Left lung (tissue), 4 donors: ENCODE measurements at regions not wholly inside any gene's neighbourhood (a gene's known extent, or its start where the extent isn't known, plus 50 kb on each side); places are given as distances from the start of the nearest gene placed in this dataset.
A peak's percentile ranks its signal among the peaks of the same experiment; 100 is the strongest.
"Not testable (repeated sequence)": the region's sequence is repeated elsewhere in the genome, so short reads cannot be mapped to it uniquely, and the experiment has no call there.

Experiments
- ATAC-seq: fragments of 200-7000 bp; cut with Tn5 transposase; one replicate; pipeline ENCODE4 v1.9.1; 2020; ENCODE audit warnings: moderate library complexity
- DNase-seq, 4 donors: peaks; one replicate each; pipeline ENCODE4 v3.0.0-alpha.2; 2013 to 2020
- H3K27ac ChIP-seq, 2 donors: fragments of 200-600 bp; sonication (generic) in 1 of 2; one replicate each; pipeline versions ENCODE4 v1.5.0 to v1.8.0; 2020 to 2021
- H3K27me3 ChIP-seq, 2 donors: fragments of 200-600 bp; sonication (generic) in 1 of 2; one replicate each; pipeline versions ENCODE4 v1.5.0 to v1.8.0; 2020 to 2021
- H3K36me3 ChIP-seq, 2 donors: fragments of 200-600 bp; sonication (generic) in 1 of 2; one replicate each; pipeline versions ENCODE4 v1.5.0 to v1.8.0; 2020 to 2021
- H3K4me1 ChIP-seq, 2 donors: fragments of 200-600 bp; one replicate each; pipeline ENCODE4 v1.8.0; 2021
- H3K4me3 ChIP-seq, 2 donors: fragments of 200-600 bp; sonication (generic) in 1 of 2; one replicate each; pipeline versions ENCODE4 v1.5.0 to v1.8.0; 2020 to 2021; ENCODE audit warnings: mild to moderate bottlenecking in 1 of 2
- H3K9me3 ChIP-seq, 2 donors: fragments of 200-600 bp; sonication (generic) in 1 of 2; one replicate each; pipeline versions ENCODE4 v1.5.0 to v1.8.0; 2020 to 2021
- CTCF ChIP-seq, 2 donors: fragments of 200-600 bp; sonication (generic) in 1 of 2; IDR thresholded peaks; one replicate each; pipeline versions ENCODE4 v1.5.0 to v1.8.0; 2021; ENCODE audit warnings: antibody characterized with exemption in 2 of 2
- intact Hi-C, 2 donors: fragments of 100-400 bp; cut with DNase I; formaldehyde crosslinking; loops; one replicate each; pipeline versions ENCODE4 v1.11.2 to v1.14.2; 2022
- donor health status: DM: no; HTN: yes; CAD: no.
- donor health status: DM: no; HTN: no; CAD: no.

DNA sequence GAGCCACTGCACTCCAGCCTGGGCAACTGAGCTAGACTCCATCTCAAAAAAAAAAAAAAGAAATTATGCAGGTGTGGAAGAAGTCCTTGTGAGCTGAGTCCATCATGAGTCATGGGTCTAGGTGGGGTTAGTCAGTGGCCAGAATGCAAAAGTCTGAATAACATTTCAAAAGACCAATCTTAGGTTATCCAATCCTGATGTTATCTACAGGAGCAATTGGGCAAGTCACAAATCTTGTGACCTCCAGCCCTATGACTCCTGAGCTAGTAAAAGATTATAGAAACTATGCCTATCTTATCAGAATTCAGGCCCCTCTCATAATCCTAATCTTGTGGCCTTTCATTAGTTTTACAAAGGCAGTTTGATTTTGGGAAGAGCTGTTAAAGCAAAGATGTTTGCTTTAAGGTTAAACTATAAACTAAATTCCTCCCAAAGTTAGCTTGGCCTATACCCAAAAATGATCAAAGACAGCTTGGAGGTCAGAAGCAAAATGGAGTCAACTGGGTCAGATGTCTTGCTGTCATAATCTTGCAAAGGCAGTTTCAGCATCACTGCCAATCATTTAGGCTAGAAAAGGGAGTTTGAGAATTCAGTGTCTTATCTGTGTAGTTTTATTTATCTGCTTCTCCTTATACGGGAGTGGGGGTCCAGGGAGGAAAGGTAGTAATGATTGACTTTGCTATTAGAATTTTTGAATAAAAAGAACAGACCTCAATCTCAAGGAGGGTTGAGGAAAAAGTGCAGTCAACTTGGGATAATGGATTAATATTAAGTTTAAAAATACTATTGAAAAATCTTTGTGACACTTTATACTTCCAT lies 71.2 kb upstream of the TRIM24 start:
- no peak for TF ChIP-seq CTCF (IDR thresholded peaks at IDR 0.05)
- intact Hi-C loops = no loop called here
- H3K9me3 ChIP-seq = no peaks in the 10 kb centered on the region
- H3K27ac ChIP-seq = no peak overlapping the region
- no peaks in the 10 kb centered on the region for H3K4me1 ChIP-seq
- H3K27me3 ChIP-seq = no peaks in the 10 kb centered on the region
- no peak for DNase-seq
- ATAC-seq = no peak
- no peaks in the 10 kb centered on the region for H3K36me3 ChIP-seq
- H3K4me3 ChIP-seq = no peak overlapping the region

GRCh38 chr7:138395763-138396162 lies 64.3 kb upstream of the TRIM24 start:
- Histone ChIP-seq H3K36me3 (no peaks in the 10 kb centered on the region), H3K4me3 (no peak overlapping the region), H3K4me1 (no peaks in the 10 kb centered on the region), H3K27me3 (no peaks in the 10 kb centered on the region), H3K27ac (no peak overlapping the region), H3K9me3 (no peaks in the 10 kb centered on the region)
- ATAC-seq = no peak
- TF ChIP-seq CTCF (IDR thresholded peaks at IDR 0.05) = no peak
- DNase-seq = no peak
- intact Hi-C loops = no loop called here

DNA sequence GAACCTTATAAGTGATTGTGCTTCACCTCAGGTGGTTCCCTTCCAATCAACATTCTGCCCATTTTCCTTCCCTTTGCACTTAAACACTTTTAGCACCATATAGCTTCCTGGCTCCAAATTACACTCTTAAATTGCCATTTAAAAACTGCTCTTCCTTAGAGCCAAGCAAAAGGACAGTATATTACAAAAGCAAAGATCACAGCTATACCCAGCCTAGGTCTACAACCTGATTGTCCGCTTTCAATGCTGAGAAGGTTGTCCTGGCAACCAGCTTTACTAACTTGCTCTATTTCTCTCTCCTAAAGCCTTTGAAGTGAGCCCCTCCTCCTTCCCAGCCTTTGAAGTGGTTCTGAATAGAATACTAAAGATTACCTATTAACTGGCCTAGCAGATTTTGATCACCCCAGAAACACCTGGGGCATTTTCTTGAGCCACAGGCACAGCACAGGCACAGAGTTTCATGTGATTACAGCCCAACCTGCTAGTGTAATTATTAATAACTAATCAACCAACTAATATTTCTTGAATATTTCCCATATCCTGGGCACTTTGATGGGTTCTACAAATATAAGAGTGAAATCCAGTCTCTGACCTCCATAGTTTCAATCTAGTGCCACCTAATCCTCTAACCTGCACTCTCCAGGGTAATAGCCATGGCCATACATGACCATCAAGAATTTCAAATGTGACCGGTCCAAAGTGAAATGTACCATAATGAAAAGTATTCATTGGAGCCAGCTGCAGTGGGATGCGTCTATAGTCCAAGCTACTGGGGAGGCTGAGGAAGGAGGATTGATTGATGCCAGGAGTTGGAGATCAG lies 63.6 kb upstream of the TRIM24 start:
- Histone ChIP-seq H3K4me1 (no peaks in the 10 kb centered on the region), H3K27ac (no peak overlapping the region), H3K4me3 (no peak overlapping the region), H3K27me3 (no peaks in the 10 kb centered on the region), H3K36me3 (no peaks in the 10 kb centered on the region), H3K9me3 (no peaks in the 10 kb centered on the region)
- TF ChIP-seq CTCF (IDR thresholded peaks at IDR 0.05) = no peak
- intact Hi-C loops = no loop called here
- ATAC-seq (peak; percentile 96), DNase-seq (peak in 3 of 4 donors; percentile 30 to 78 (median 43))

DNA sequence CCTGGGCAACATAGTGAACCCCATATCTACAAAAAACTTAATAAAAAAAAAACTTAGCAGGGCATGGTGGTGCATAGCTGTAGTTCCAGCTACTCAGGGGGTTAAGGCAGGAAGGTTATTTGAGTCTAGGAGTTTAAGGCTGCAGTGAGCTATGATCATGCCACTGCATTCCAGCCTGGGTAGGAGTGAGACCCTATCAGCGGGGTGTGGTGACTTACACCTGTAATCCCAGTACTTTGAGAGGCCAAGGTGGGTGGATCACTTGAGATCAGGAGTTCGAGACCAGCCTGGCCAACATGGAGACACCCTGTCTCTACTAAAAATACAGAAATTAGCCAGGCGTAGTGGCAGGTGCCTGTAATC lies 63.0 kb upstream of the TRIM24 start:
- intact Hi-C loops, H3K27ac ChIP-seq, ATAC-seq, H3K4me3 ChIP-seq, DNase-seq, H3K4me1 ChIP-seq, H3K9me3 ChIP-seq, H3K36me3 ChIP-seq, H3K27me3 ChIP-seq: not testable (repeated sequence)

- TF ChIP-seq CTCF (IDR thresholded peaks at IDR 0.05) = no peak
- H3K27me3 ChIP-seq = no peaks in the 10 kb centered on the region
- H3K4me3 ChIP-seq = no peak overlapping the region
- H3K4me1 ChIP-seq = no peaks in the 10 kb centered on the region
- no peaks in the 10 kb centered on the region for H3K9me3 ChIP-seq
- intact Hi-C loops = no loop called here
- no peak for DNase-seq
- no peaks in the 10 kb centered on the region for H3K36me3 ChIP-seq
- H3K27ac ChIP-seq = no peak overlapping the region
- no peak for ATAC-seq
Observed at GRCh38 chr7:138398857-138399256, 61.2 kb upstream of the TRIM24 start.
